LNCaP clone FGC (cell line): ENCODE measurements at regions not wholly inside any gene's neighbourhood (a gene's known extent, or its start where the extent isn't known, plus 50 kb on each side); places are given as distances from the start of the nearest gene placed in this dataset.

ENCODE experiments used
- DNase-seq: peaks from one replicate; pipeline ENCODE4 v3.0.0-alpha.2; 2011; ENCODE audit warnings: low read depth
- H3K4me3 ChIP-seq: 2 replicates; pipeline ENCODE4 v1.5.1; 2011; ENCODE audit warnings: mild to moderate bottlenecking, low read depth, low read length, control low read depth
- CTCF ChIP-seq: IDR thresholded peaks from 2 replicates; pipeline ENCODE4 v1.5.1; 2012; ENCODE audit warnings: mild to moderate bottlenecking; ENCODE audit not compliant: control insufficient read depth, insufficient read depth; ENCODE audit errors: extremely low read depth

GRCh38 chr2:35787302-35788031 is 568.1 kb upstream of the CRIM1 start:
- DNase-seq = no peak
- no peak overlapping the region for H3K4me3 ChIP-seq
- no peak for TF ChIP-seq CTCF

- H3K4me3 ChIP-seq = no peak overlapping the region
- TF ChIP-seq CTCF = no peak
- DNase-seq = no peak
Observed at GRCh38 chr2:35785564-35785963, 570.0 kb upstream of the CRIM1 start.

GRCh38 chr2:35784777-35785176 is 570.8 kb upstream of the CRIM1 start:
- no peak for TF ChIP-seq CTCF

GRCh38 chr2:35783723-35784122 is 571.9 kb upstream of the CRIM1 start:
- no peak overlapping the region for H3K4me3 ChIP-seq
- no peak for DNase-seq
- peak; percentile 32 for TF ChIP-seq CTCF

More at GRCh38 chr2:35784777-35785176, 570.8 kb upstream of the CRIM1 start:
- no peak overlapping the region for H3K4me3 ChIP-seq
- no peak for DNase-seq

- H3K4me3 ChIP-seq = no peak overlapping the region
- TF ChIP-seq CTCF = no peak
- no peak for DNase-seq
Observed at GRCh38 chr2:35741556-35741955, 614.0 kb upstream of the CRIM1 start.

- DNase-seq = no peak
- TF ChIP-seq CTCF = no peak
- H3K4me3 ChIP-seq = no peak overlapping the region
Observed at GRCh38 chr2:35731674-35732073, 623.9 kb upstream of the CRIM1 start.

- no peak for TF ChIP-seq CTCF
- DNase-seq = no peak
- H3K4me3 ChIP-seq = no peak overlapping the region
Observed at GRCh38 chr2:35714883-35715282, 640.7 kb upstream of the CRIM1 start.
